Naive B cell (primary cell): ENCODE measurements at regions not wholly inside any gene's neighbourhood (a gene's known extent, or its start where the extent isn't known, plus 50 kb on each side); places are given as distances from the start of the nearest gene placed in this dataset.
A peak's percentile ranks its signal among the peaks of the same experiment; 100 is the strongest.

ENCODE experiments used
- ATAC-seq, 2 donors: fragments of 150-1000 bp; cut with Tn5 transposase; 2 replicates each; pipeline ENCODE4 v1.10.0; 2021; ENCODE audit warnings: low read depth in 2 of 2, mild to moderate bottlenecking in 2 of 2, moderate library complexity in 2 of 2
- DNase-seq: peaks from one replicate; pipeline ENCODE4 v3.0.0; 2022
- H3K27ac Mint-ChIP-seq, 6 donors: one replicate each; pipeline ENCODE4 v1.8.0; 2020 to 2022; ENCODE audit warnings: mild to moderate bottlenecking in 6 of 6, mixed read lengths in 6 of 6, moderate library complexity in 5 of 6, inconsistent platforms in 2 of 6
- H3K27me3 Mint-ChIP-seq, 3 donors: one replicate each; pipeline ENCODE4 v1.8.0; 2021 to 2022; ENCODE audit warnings: mixed read lengths in 3 of 3, mild to moderate bottlenecking in 1 of 3
- H3K36me3 Mint-ChIP-seq, 2 donors: one replicate each; pipeline ENCODE4 v1.8.0; 2020 to 2022; ENCODE audit warnings: mixed read lengths in 2 of 2, inconsistent platforms in 1 of 2, mild to moderate bottlenecking in 1 of 2
- H3K4me1 Mint-ChIP-seq, 3 donors: one replicate each; pipeline ENCODE4 v1.8.0; 2020 to 2022; ENCODE audit warnings: mixed read lengths in 3 of 3, inconsistent platforms in 1 of 3, mild to moderate bottlenecking in 1 of 3, moderate library complexity in 1 of 3
- H3K4me3 Mint-ChIP-seq, 8 donors: one replicate each; pipeline ENCODE4 v1.8.0; 2020 to 2022; ENCODE audit warnings: mild to moderate bottlenecking in 8 of 8, mixed read lengths in 8 of 8, moderate library complexity in 8 of 8, inconsistent platforms in 2 of 8
- H3K9me3 Mint-ChIP-seq, 7 donors: one replicate each; pipeline ENCODE4 v1.8.0; 2020 to 2022; ENCODE audit warnings: mixed read lengths in 7 of 7, mild to moderate bottlenecking in 5 of 7, inconsistent platforms in 2 of 7, moderate library complexity in 1 of 7

- Mint-ChIP-seq H3K27ac (peak overlapping the region in 1 of 6 donors; percentile 5), H3K4me3 (no peak overlapping the region), H3K9me3 (peaks cover 0 to 16% (median 9%) of the 10 kb centered on the region in 7 donors), H3K36me3 (peaks cover 0 to 4% of the 10 kb centered on the region in 2 donors), H3K4me1 (no peaks in the 10 kb centered on the region), H3K27me3 (peaks cover 35 to 66% (median 61%) of the 10 kb centered on the region in 3 donors)
- ATAC-seq: no peak
- DNase-seq: no peak
Observed at GRCh38 chr20:39110819-39111136, 148.6 kb downstream of the DHX35 start.

GRCh38 chr20:39109933-39110818 is 148.0 kb downstream of the DHX35 start:
- Mint-ChIP-seq H3K9me3 (peaks cover 0 to 19% (median 10%) of the 10 kb centered on the region in 7 donors), H3K27ac (no peak overlapping the region), H3K36me3 (peaks cover 0 to 5% of the 10 kb centered on the region in 2 donors), H3K4me3 (no peak overlapping the region), H3K27me3 (peaks cover 36 to 69% (median 59%) of the 10 kb centered on the region in 3 donors), H3K4me1 (no peaks in the 10 kb centered on the region)
- DNase-seq (no peak), ATAC-seq (no peak)

GRCh38 chr20:39108746-39109145 is 146.6 kb downstream of the DHX35 start:
- peaks cover 0 to 5% of the 10 kb centered on the region in 2 donors for H3K36me3 Mint-ChIP-seq
- DNase-seq (no peak), ATAC-seq (no peak)
- peaks cover 36 to 70% (median 62%) of the 10 kb centered on the region in 3 donors for H3K27me3 Mint-ChIP-seq
- no peak overlapping the region for H3K27ac Mint-ChIP-seq
- H3K9me3 Mint-ChIP-seq: peaks cover 2 to 30% (median 14%) of the 10 kb centered on the region in 7 donors
- H3K4me3 Mint-ChIP-seq: no peak overlapping the region
- H3K4me1 Mint-ChIP-seq: no peaks in the 10 kb centered on the region

- Mint-ChIP-seq H3K9me3 (peaks cover 6 to 39% (median 18%) of the 10 kb centered on the region in 7 donors), H3K4me3 (no peak overlapping the region), H3K27me3 (peaks cover 42 to 73% (median 69%) of the 10 kb centered on the region in 3 donors), H3K4me1 (no peaks in the 10 kb centered on the region), H3K36me3 (peaks cover 0 to 5% of the 10 kb centered on the region in 2 donors), H3K27ac (no peak overlapping the region)
- ATAC-seq (no peak), DNase-seq (no peak)
Observed at GRCh38 chr20:39107741-39108140, 145.6 kb downstream of the DHX35 start.

- Mint-ChIP-seq H3K4me3 (no peak overlapping the region), H3K27ac (no peak overlapping the region), H3K4me1 (no peaks in the 10 kb centered on the region), H3K27me3 (peaks cover 40 to 71% (median 69%) of the 10 kb centered on the region in 3 donors), H3K9me3 (peaks cover 6 to 39% (median 16%) of the 10 kb centered on the region in 7 donors), H3K36me3 (peaks cover 0 to 5% of the 10 kb centered on the region in 2 donors)
- ATAC-seq (no peak), DNase-seq (no peak)
Observed at GRCh38 chr20:39106791-39107190, 144.6 kb downstream of the DHX35 start.

- no peak for ATAC-seq
- no peak for DNase-seq
- no peak overlapping the region for H3K4me3 Mint-ChIP-seq
- no peaks in the 10 kb centered on the region for H3K4me1 Mint-ChIP-seq
- H3K9me3 Mint-ChIP-seq: peaks cover 6 to 39% (median 16%) of the 10 kb centered on the region in 7 donors
- H3K27me3 Mint-ChIP-seq: peaks cover 35 to 68% (median 65%) of the 10 kb centered on the region in 3 donors
- peaks cover 0 to 5% of the 10 kb centered on the region in 2 donors for H3K36me3 Mint-ChIP-seq
- H3K27ac Mint-ChIP-seq: no peak overlapping the region
Observed at GRCh38 chr20:39105551-39105950, 143.4 kb downstream of the DHX35 start.

- peaks cover 0 to 5% of the 10 kb centered on the region in 2 donors for H3K36me3 Mint-ChIP-seq
- no peak overlapping the region for H3K4me3 Mint-ChIP-seq
- H3K9me3 Mint-ChIP-seq: peaks cover 6 to 39% (median 16%) of the 10 kb centered on the region in 7 donors
- H3K4me1 Mint-ChIP-seq: no peaks in the 10 kb centered on the region
- no peak for DNase-seq
- H3K27ac Mint-ChIP-seq: no peak overlapping the region
- ATAC-seq: no peak
- H3K27me3 Mint-ChIP-seq: peaks cover 33 to 68% (median 64%) of the 10 kb centered on the region in 3 donors
Observed at GRCh38 chr20:39103732-39104131, 141.6 kb downstream of the DHX35 start.

- H3K4me3 Mint-ChIP-seq: no peak overlapping the region
- no peaks in the 10 kb centered on the region for H3K4me1 Mint-ChIP-seq
- DNase-seq: no peak
- H3K36me3 Mint-ChIP-seq: peaks cover 0 to 5% of the 10 kb centered on the region in 2 donors
- peaks cover 6 to 39% (median 16%) of the 10 kb centered on the region in 7 donors for H3K9me3 Mint-ChIP-seq
- peaks cover 31 to 71% (median 68%) of the 10 kb centered on the region in 3 donors for H3K27me3 Mint-ChIP-seq
- H3K27ac Mint-ChIP-seq: peak overlapping the region in 1 of 6 donors; percentile 8
- ATAC-seq: no peak
Observed at GRCh38 chr20:39103305-39103704, 141.2 kb downstream of the DHX35 start.

- ATAC-seq: no peak
- H3K4me1 Mint-ChIP-seq: no peaks in the 10 kb centered on the region
Observed at GRCh38 chr20:39101895-39102294, 139.8 kb downstream of the DHX35 start.

GRCh38 chr20:39100691-39101090 is 138.5 kb downstream of the DHX35 start:
- DNase-seq: no peak
- Mint-ChIP-seq H3K4me1 (no peaks in the 10 kb centered on the region), H3K9me3 (peaks cover 6 to 22% (median 8%) of the 10 kb centered on the region in 7 donors), H3K4me3 (no peak overlapping the region), H3K27me3 (peaks cover 23 to 66% (median 58%) of the 10 kb centered on the region in 3 donors), H3K27ac (no peak overlapping the region), H3K36me3 (peaks cover 0 to under 1% of the 10 kb centered on the region in 2 donors)
- no peak for ATAC-seq

More at GRCh38 chr20:39101895-39102294, 139.8 kb downstream of the DHX35 start:
- Mint-ChIP-seq H3K36me3 (peaks cover 0 to 5% of the 10 kb centered on the region in 2 donors), H3K27ac (no peak overlapping the region), H3K4me3 (no peak overlapping the region), H3K27me3 (peaks cover 24 to 68% (median 67%) of the 10 kb centered on the region in 3 donors), H3K9me3 (peaks cover 6 to 34% (median 15%) of the 10 kb centered on the region in 7 donors)
- DNase-seq: no peak

- Mint-ChIP-seq H3K4me3 (peak overlapping the region in 1 of 8 donors; percentile 10), H3K27ac (no peak overlapping the region), H3K27me3 (peaks cover 28 to 46% (median 43%) of the 10 kb centered on the region in 3 donors), H3K9me3 (peaks cover 0 to under 1% (median 0%) of the 10 kb centered on the region in 7 donors), H3K36me3 (no peaks in the 10 kb centered on the region), H3K4me1 (no peaks in the 10 kb centered on the region)
- ATAC-seq: no peak
- DNase-seq: no peak
Observed at GRCh38 chr20:39097889-39098288, 135.7 kb downstream of the DHX35 start.

GRCh38 chr20:39095870-39096269 is 133.7 kb downstream of the DHX35 start:
- Mint-ChIP-seq H3K9me3 (peaks cover 0 to 2% (median 0%) of the 10 kb centered on the region in 7 donors), H3K27me3 (peaks cover 39 to 52% (median 46%) of the 10 kb centered on the region in 3 donors), H3K4me1 (no peaks in the 10 kb centered on the region), H3K27ac (no peak overlapping the region), H3K4me3 (no peak overlapping the region), H3K36me3 (no peaks in the 10 kb centered on the region)
- ATAC-seq (no peak), DNase-seq (no peak)

- H3K27ac Mint-ChIP-seq: no peak overlapping the region
- no peak overlapping the region for H3K4me3 Mint-ChIP-seq
- peaks cover 35 to 44% (median 37%) of the 10 kb centered on the region in 3 donors for H3K27me3 Mint-ChIP-seq
Observed at GRCh38 chr20:39094391-39094790, 132.2 kb downstream of the DHX35 start.

More at GRCh38 chr20:39094391-39094790, 132.2 kb downstream of the DHX35 start:
- Mint-ChIP-seq H3K4me1 (peaks cover 0 to 4% (median 2%) of the 10 kb centered on the region in 3 donors), H3K9me3 (peaks cover 0 to 2% (median 0%) of the 10 kb centered on the region in 7 donors), H3K36me3 (no peaks in the 10 kb centered on the region)
- DNase-seq (no peak), ATAC-seq (no peak)
